Transverse colon (tissue), 3 donors: ENCODE measurements at regions not wholly inside any gene's neighbourhood (a gene's known extent, or its start where the extent isn't known, plus 50 kb on each side); places are given as distances from the start of the nearest gene placed in this dataset.

Experiments used
- CTCF ChIP-seq, 5 experiments: fragments of 200-600 bp in 3 of 5; fragments of 450-650 bp in 2 of 5; sonication (generic) in 3 of 5; IDR thresholded peaks; 1 replicate in 2 of 5; 2 replicates in 3 of 5; pipeline ENCODE4 v1.5.1; 2016 to 2017; ENCODE audit warnings: antibody characterized with exemption in 5 of 5, inconsistent platforms in 3 of 5, mild to moderate bottlenecking in 2 of 5, moderate library complexity in 1 of 5
- POLR2A ChIP-seq: fragments of 450-650 bp; IDR thresholded peaks from one replicate; pipeline ENCODE4 v1.6.1; 2016; ENCODE audit warnings: antibody characterized with exemption, mild to moderate bottlenecking, moderate library complexity

- no peak for TF ChIP-seq CTCF (IDR thresholded peaks at IDR 0.05)
- no peak for TF ChIP-seq POLR2A
These were observed 147.8 kb upstream of the IQSEC1 start for GRCh38 chr3:13220991-13221390.
